Spleen (tissue), 11 donors: ENCODE measurements at regions not wholly inside any gene's neighbourhood (a gene's known extent, or its start where the extent isn't known, plus 50 kb on each side); places are given as distances from the start of the nearest gene placed in this dataset.
"Not testable (repeated sequence)": the region's sequence is repeated elsewhere in the genome, so short reads cannot be mapped to it uniquely, and the experiment has no call there.

ENCODE experiments used
- DNase-seq: peaks from one replicate; pipeline ENCODE4 v3.0.0-alpha.2; 2020
- H3K27ac ChIP-seq, 8 donors: fragments of 200-600 bp; sonication (generic) in 7 of 8; 1 replicate in 4 of 8; 2 replicates in 4 of 8; pipeline versions ENCODE4 v1.5.0 to v1.8.0; 2016 to 2021; ENCODE audit warnings: inconsistent platforms in 4 of 8, mild to moderate bottlenecking in 4 of 8, moderate library complexity in 1 of 8
- H3K27me3 ChIP-seq, 7 donors: fragments of 200-600 bp; sonication (generic) in 6 of 7; replicated peaks in 1 of 7; 1 replicate in 4 of 7; 2 replicates in 3 of 7; pipeline versions ENCODE4 v1.5.0 to v1.8.0; 2016 to 2021; ENCODE audit warnings: inconsistent platforms in 3 of 7, mild to moderate bottlenecking in 1 of 7
- H3K36me3 ChIP-seq, 6 donors: fragments of 200-600 bp; sonication (generic) in 5 of 6; 1 replicate in 4 of 6; 2 replicates in 2 of 6; pipeline versions ENCODE4 v1.5.0 to v1.8.0; 2016 to 2021; ENCODE audit warnings: inconsistent platforms in 2 of 6
- H3K4me1 ChIP-seq, 6 donors: fragments of 200-600 bp; sonication (generic) in 5 of 6; 1 replicate in 3 of 6; 2 replicates in 3 of 6; pipeline versions ENCODE4 v1.5.0 to v1.8.0; 2016 to 2021; ENCODE audit warnings: inconsistent platforms in 3 of 6
- H3K4me3 ChIP-seq, 8 donors: fragments of 200-600 bp; sonication (generic) in 7 of 8; 1 replicate in 4 of 8; 2 replicates in 4 of 8; pipeline versions ENCODE4 v1.5.0 to v1.8.0; 2016 to 2021; ENCODE audit warnings: inconsistent platforms in 4 of 8, mild to moderate bottlenecking in 4 of 8, moderate library complexity in 2 of 8
- H3K9me3 ChIP-seq, 8 donors: fragments of 200-600 bp; sonication (generic) in 7 of 8; 1 replicate in 4 of 8; 2 replicates in 4 of 8; pipeline versions ENCODE4 v1.5.0 to v1.8.0; 2016 to 2021; ENCODE audit warnings: inconsistent platforms in 4 of 8
- CTCF ChIP-seq, 11 experiments: fragments of 200-600 bp in 7 of 11; fragments of 450-650 bp in 4 of 11; sonication (generic) in 4 of 11; IDR thresholded peaks in 8 of 11; conservative IDR thresholded peaks in 3 of 11; 1 replicate in 7 of 11; 2 replicates in 4 of 11; pipeline versions ENCODE4 v1.4.0 to v1.8.0; 2016 to 2021; ENCODE audit warnings: antibody characterized with exemption in 11 of 11, inconsistent platforms in 4 of 11, mild to moderate bottlenecking in 1 of 11
- POLR2A ChIP-seq, 3 donors: fragments of 450-650 bp; IDR thresholded peaks; one replicate each; pipeline ENCODE4 v1.5.1; 2017; ENCODE audit warnings: antibody characterized with exemption in 3 of 3, mild to moderate bottlenecking in 1 of 3
- POLR2AphosphoS5 ChIP-seq, 3 donors: sonication (generic); formaldehyde crosslinking; IDR thresholded peaks; one replicate each; pipeline ENCODE4 v1.5.1; 2017; ENCODE audit warnings: antibody characterized with exemption in 3 of 3
- WGBS, 5 donors: extraction: QIAGEN DNeasy Blood & Tissue Kit in 3 of 5; methylation state at CpG; one replicate each; pipeline versions ENCODE4 v1.1.5 to v1.1.7; 2013 to 2018; 5-methylcytosine and 5-hydroxymethylcytosine counted together
- intact Hi-C: fragments of 100-400 bp; cut with DNase I; formaldehyde crosslinking; loops from one replicate; pipeline ENCODE4 v1.15.0; 2023; ENCODE audit warnings: low total_unique reads
- donor health status: healthy with polysubstance abuse.
- donor health status: DM: no; HTN: no; CAD: no; lungs with moderate emphysema.
- donor health status: DM: no; HTN: no; CAD: no.
- donor health status: Bipolar disorder and iron deficiency.
- donor health status: healthy.
- donor health status: DM: no; HTN: no; CAD: no.
- donor health status: DM: yes; HTN: yes; CAD: no.

DNA sequence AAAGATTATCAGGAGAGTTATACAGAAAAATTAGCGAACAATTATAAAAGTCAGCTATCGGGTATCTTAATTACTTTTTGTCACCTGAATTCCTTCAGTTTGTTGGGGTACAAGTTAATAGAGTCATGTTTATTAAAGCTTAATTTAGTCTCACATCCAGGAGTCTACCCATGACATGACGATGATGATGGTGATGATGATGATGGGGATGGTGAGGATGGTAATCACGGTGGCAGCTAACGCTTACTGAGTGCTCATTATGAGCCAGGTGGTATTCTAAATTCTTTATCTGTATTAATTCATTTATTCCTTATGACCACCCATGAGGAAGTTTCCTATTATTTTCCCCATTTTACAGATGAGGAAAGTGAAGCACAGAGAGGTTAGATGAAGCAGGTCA lies 208.6 kb upstream of the KIF2A start:
- 97 to 98% (median 98%) methylated on average over 5 of the region's 5 CpGs for WGBS, 5 donors
- no peak for DNase-seq
- H3K27me3 ChIP-seq: no peaks in the 10 kb centered on the region
- no peak for TF ChIP-seq POLR2A (IDR thresholded peaks at IDR 0.05)
- TF ChIP-seq CTCF (IDR thresholded peaks at IDR 0.05 in 8 of 11, conservative IDR thresholded peaks at IDR 0.05 in 3 of 11): no peak
- no peak for TF ChIP-seq POLR2AphosphoS5 (IDR thresholded peaks at IDR 0.05)
- H3K36me3 ChIP-seq: no peaks in the 10 kb centered on the region
- peaks cover 0 to 8% (median 3%) of the 10 kb centered on the region in 6 donors for H3K4me1 ChIP-seq
- intact Hi-C loops: no loop called here
- H3K27ac ChIP-seq: no peak overlapping the region
- H3K4me3 ChIP-seq: no peak overlapping the region
- H3K9me3 ChIP-seq: no peaks in the 10 kb centered on the region

DNA sequence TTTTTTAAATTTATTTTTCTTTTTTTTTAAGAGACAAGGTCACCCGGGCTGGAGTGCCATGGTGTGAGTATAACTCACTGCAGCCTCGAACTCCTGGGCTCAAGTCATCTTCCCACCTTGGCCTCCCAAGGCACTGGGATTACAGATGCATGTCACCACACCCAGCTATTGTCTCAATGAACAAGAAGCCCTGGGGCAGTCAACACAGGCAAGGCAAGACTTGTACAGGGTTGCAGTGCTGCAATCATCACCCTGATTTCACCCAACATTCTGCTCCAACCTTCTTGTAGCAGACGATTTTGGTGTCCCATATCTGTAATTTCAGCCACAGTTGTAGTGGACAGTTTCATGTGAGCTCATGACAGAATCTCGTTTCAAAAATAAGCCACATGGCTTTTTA lies 205.8 kb upstream of the KIF2A start:
- TF ChIP-seq POLR2A (IDR thresholded peaks at IDR 0.05) (no peak), CTCF (IDR thresholded peaks at IDR 0.05 in 8 of 11, conservative IDR thresholded peaks at IDR 0.05 in 3 of 11) (no peak), POLR2AphosphoS5 (IDR thresholded peaks at IDR 0.05) (no peak)
- H3K4me1 ChIP-seq: no peaks in the 10 kb centered on the region
- peaks cover 0 to 4% (median 0%) of the 10 kb centered on the region in 8 donors for H3K9me3 ChIP-seq
- no peaks in the 10 kb centered on the region for H3K27me3 ChIP-seq
- intact Hi-C loops: no loop called here
- no peak overlapping the region for H3K4me3 ChIP-seq
- 63 to 80% (median 75%) methylated on average over 4 of the region's 4 CpGs for WGBS, 5 donors
- no peak for DNase-seq
- no peaks in the 10 kb centered on the region for H3K36me3 ChIP-seq
- H3K27ac ChIP-seq: no peak overlapping the region

- intact Hi-C loops, H3K27ac ChIP-seq, H3K4me3 ChIP-seq, H3K9me3 ChIP-seq, H3K4me1 ChIP-seq, DNase-seq, H3K27me3 ChIP-seq, H3K36me3 ChIP-seq: not testable (repeated sequence)
- 82 to 92% (median 87%) methylated on average over 4 of the region's 4 CpGs for WGBS, 5 donors
Measured at GRCh38 chr5:62103863-62104262, 202.1 kb upstream of the KIF2A start.

GRCh38 chr5:62111428-62111827 lies 194.6 kb upstream of the KIF2A start:
- Histone ChIP-seq H3K9me3 (no peaks in the 10 kb centered on the region), H3K4me3 (no peak overlapping the region), H3K27ac (no peak overlapping the region), H3K4me1 (no peaks in the 10 kb centered on the region), H3K36me3 (no peaks in the 10 kb centered on the region), H3K27me3 (no peaks in the 10 kb centered on the region)
- TF ChIP-seq POLR2A (IDR thresholded peaks at IDR 0.05) (no peak), CTCF (IDR thresholded peaks at IDR 0.05 in 8 of 11, conservative IDR thresholded peaks at IDR 0.05 in 3 of 11) (no peak), POLR2AphosphoS5 (IDR thresholded peaks at IDR 0.05) (no peak)
- no peak for DNase-seq
- intact Hi-C loops: no loop called here

- H3K36me3 ChIP-seq: no peaks in the 10 kb centered on the region
- no peak overlapping the region for H3K4me3 ChIP-seq
- no peak for DNase-seq
- no peak overlapping the region for H3K27ac ChIP-seq
- no peaks in the 10 kb centered on the region for H3K9me3 ChIP-seq
- no peaks in the 10 kb centered on the region for H3K27me3 ChIP-seq
- TF ChIP-seq CTCF (IDR thresholded peaks at IDR 0.05 in 8 of 11, conservative IDR thresholded peaks at IDR 0.05 in 3 of 11): no peak
- no peak for TF ChIP-seq POLR2AphosphoS5 (IDR thresholded peaks at IDR 0.05)
- no peak for TF ChIP-seq POLR2A (IDR thresholded peaks at IDR 0.05)
- 63 to 84% (median 75%) methylated on average over 2 of the region's 2 CpGs for WGBS, 5 donors
- H3K4me1 ChIP-seq: no peaks in the 10 kb centered on the region
- intact Hi-C loops: no loop called here
Measured at GRCh38 chr5:62112689-62113228, 193.2 kb upstream of the KIF2A start.
